ENCODE measurements at regions not wholly inside any gene's neighbourhood (a gene's known extent, or its start where the extent isn't known, plus 50 kb on each side); places are given as distances from the start of the nearest gene placed in this dataset.

GRCh38 chr6:164034602-164035140, 620.2 kb downstream of the QKI start:
- Histone ChIP-seq H3K9me3 (no peaks in the 10 kb centered on the region), H3K4me1 (replicated peaks) (no peaks in the 10 kb centered on the region), H3K27me3 (replicated peaks; ENCODE audit: insufficient read depth) (no peaks in the 10 kb centered on the region), H3K27ac (no peak overlapping the region), H3K36me3 (no peaks in the 10 kb centered on the region), H3K4me3 (no peak overlapping the region)
- DNase-seq (ENCODE audit: low spot score): no peak
- TF ChIP-seq POLR2A (IDR thresholded peaks at IDR 0.05) (no peak), CTCF (IDR thresholded peaks at IDR 0.05) (no peak), POLR2AphosphoS5 (IDR thresholded peaks at IDR 0.05) (no peak)
- intact Hi-C loops (cut with DNase I): no loop called here
- 44% methylated on average over 2 of the region's 2 CpGs for WGBS

- Histone ChIP-seq H3K27ac (no peak overlapping the region), H3K9me3 (no peaks in the 10 kb centered on the region), H3K4me1 (replicated peaks) (no peaks in the 10 kb centered on the region), H3K4me3 (no peak overlapping the region), H3K27me3 (replicated peaks; ENCODE audit: insufficient read depth) (no peaks in the 10 kb centered on the region), H3K36me3 (no peaks in the 10 kb centered on the region)
- DNase-seq (ENCODE audit: low spot score): no peak
- WGBS: 89% methylated on average over 6 of the region's 6 CpGs
- TF ChIP-seq CTCF (IDR thresholded peaks at IDR 0.05) (no peak), POLR2AphosphoS5 (IDR thresholded peaks at IDR 0.05) (no peak), POLR2A (IDR thresholded peaks at IDR 0.05) (no peak)
- intact Hi-C loops (cut with DNase I): no loop called here
These were observed 610.7 kb downstream of the QKI start for GRCh38 chr6:164025180-164025579.

DNA sequence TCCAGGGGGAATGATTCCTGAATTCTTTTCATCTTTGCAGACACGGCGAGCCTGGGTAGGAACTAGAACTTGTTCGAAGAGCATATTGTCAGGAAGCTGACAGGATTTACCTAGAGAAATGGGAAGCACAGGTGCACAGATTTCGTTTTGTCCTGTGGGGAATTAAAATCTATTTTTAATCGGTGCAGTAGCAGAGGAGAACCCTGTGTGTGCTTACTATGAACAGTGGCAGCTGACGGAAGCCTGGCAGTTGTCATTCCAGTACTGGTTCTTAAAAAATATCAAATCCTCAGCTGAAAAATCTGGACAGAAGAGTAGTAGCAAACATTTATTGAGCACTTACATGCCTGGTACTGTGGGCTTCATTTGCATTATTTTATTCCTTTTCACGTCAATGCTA, 609.0 kb downstream of the QKI start:
- no peaks in the 10 kb centered on the region for H3K9me3 ChIP-seq
- H3K4me1 ChIP-seq (replicated peaks): no peaks in the 10 kb centered on the region
- H3K27ac ChIP-seq: no peak overlapping the region
- no peak for TF ChIP-seq POLR2AphosphoS5 (IDR thresholded peaks at IDR 0.05)
- TF ChIP-seq CTCF (IDR thresholded peaks at IDR 0.05): no peak
- no peak for TF ChIP-seq POLR2A (IDR thresholded peaks at IDR 0.05)
- no peaks in the 10 kb centered on the region for H3K27me3 ChIP-seq (replicated peaks; ENCODE audit: insufficient read depth)
- 58% methylated on average over 7 of the region's 7 CpGs for WGBS
- H3K36me3 ChIP-seq: no peaks in the 10 kb centered on the region
- no peak for DNase-seq (ENCODE audit: low spot score)
- H3K4me3 ChIP-seq: no peak overlapping the region
- intact Hi-C loops (cut with DNase I): no loop called here

DNA sequence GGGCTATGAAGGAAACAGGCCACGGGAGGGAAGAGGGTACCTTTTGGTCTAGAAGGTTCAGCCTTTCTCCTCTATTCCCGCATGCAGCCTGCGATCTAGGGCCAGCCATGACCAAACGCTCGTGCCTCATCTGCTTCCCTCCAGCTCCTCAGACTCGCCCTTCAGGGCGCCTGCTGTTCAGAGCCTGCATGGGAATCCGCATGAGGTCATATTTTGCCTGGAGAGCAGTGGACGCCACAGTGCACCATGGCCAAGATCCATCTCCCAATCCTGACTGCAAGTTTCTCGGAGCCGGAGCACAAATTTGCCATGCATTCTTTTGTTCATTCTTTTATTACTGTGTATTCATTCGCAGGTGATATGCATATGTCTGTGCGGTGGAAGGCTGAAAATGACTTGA, 608.1 kb downstream of the QKI start:
- TF ChIP-seq CTCF (IDR thresholded peaks at IDR 0.05) (no peak), POLR2A (IDR thresholded peaks at IDR 0.05) (no peak), POLR2AphosphoS5 (IDR thresholded peaks at IDR 0.05) (no peak)
- H3K9me3 ChIP-seq: no peaks in the 10 kb centered on the region
- no peaks in the 10 kb centered on the region for H3K36me3 ChIP-seq
- H3K27me3 ChIP-seq (replicated peaks; ENCODE audit: insufficient read depth): no peaks in the 10 kb centered on the region
- 83% methylated on average over 13 of the region's 13 CpGs for WGBS
- DNase-seq (ENCODE audit: low spot score): no peak
- H3K4me1 ChIP-seq (replicated peaks): no peaks in the 10 kb centered on the region
- H3K27ac ChIP-seq: no peak overlapping the region
- H3K4me3 ChIP-seq: no peak overlapping the region
- intact Hi-C loops (cut with DNase I): no loop called here

DNA sequence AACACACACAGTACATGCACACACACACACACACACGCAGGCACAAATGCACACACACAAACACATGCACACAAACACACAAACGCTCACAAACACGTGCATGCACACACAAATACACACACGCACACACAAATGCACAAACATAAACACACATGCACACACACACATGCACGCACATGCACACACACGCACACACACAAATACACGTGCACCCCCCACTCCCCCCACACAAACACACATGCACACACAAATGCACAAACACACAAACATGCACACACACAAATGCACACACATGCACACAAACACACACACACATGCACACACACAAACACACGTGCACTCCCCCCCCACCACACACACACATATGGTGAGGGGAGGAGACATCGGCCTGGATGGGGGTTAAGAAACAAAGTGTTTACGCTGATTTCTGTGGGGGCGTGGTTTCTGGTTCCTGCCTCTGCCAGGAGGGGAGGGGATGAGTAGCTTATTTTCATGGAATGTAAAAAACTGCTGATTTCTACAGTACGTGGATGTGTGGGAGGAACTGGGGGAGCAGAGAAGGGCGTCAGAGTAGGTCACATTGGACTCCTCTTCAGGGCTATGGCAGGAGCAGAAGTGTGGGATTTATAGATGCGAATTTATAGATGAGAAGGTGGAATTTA, 607.2 kb downstream of the QKI start:
- DNase-seq (ENCODE audit: low spot score): no peak
- no peak for TF ChIP-seq CTCF (IDR thresholded peaks at IDR 0.05)
- TF ChIP-seq POLR2A (IDR thresholded peaks at IDR 0.05): no peak
- TF ChIP-seq POLR2AphosphoS5 (IDR thresholded peaks at IDR 0.05): no peak
- Histone ChIP-seq H3K27ac (no peak overlapping the region), H3K9me3 (no peaks in the 10 kb centered on the region), H3K4me3 (no peak overlapping the region), H3K4me1 (replicated peaks) (no peaks in the 10 kb centered on the region), H3K27me3 (replicated peaks; ENCODE audit: insufficient read depth) (no peaks in the 10 kb centered on the region), H3K36me3 (no peaks in the 10 kb centered on the region)
- 74% methylated on average over 14 of the region's 14 CpGs for WGBS
- intact Hi-C loops (cut with DNase I): no loop called here
